SU-DHL-6 (cell line): ENCODE measurements at regions not wholly inside any gene's neighbourhood (a gene's known extent, or its start where the extent isn't known, plus 50 kb on each side); places are given as distances from the start of the nearest gene placed in this dataset.

Source experiments
- CTCF ChIP-seq: fragments of 200-600 bp; sonication (generic); IDR thresholded peaks from one replicate; pipeline ENCODE4 v1.5.1; 2017; ENCODE audit warnings: antibody characterized with exemption, mild to moderate bottlenecking, low read length, moderate library complexity; ENCODE audit not compliant: insufficient read depth, poor library complexity, severe bottlenecking
- EZH2phosphoT487 ChIP-seq: fragments of 200-600 bp; sonication (generic), shearing (Covaris generic); conservative IDR thresholded peaks from 2 replicates; pipeline ENCODE4 v1.6.1; 2018; ENCODE audit warnings: mild to moderate bottlenecking, antibody characterized with exemption, low read length, moderate library complexity, mixed read lengths

- TF ChIP-seq CTCF (no peak), EZH2phosphoT487 (no peak)
These were observed 100.9 kb downstream of the KIF26A start for GRCh38 chr14:104239185-104239775.
